Breast epithelium (tissue), 4 donors: ENCODE measurements at regions not wholly inside any gene's neighbourhood (a gene's known extent, or its start where the extent isn't known, plus 50 kb on each side); places are given as distances from the start of the nearest gene placed in this dataset.

Source experiments
- DNase-seq, 2 donors: peaks; one replicate each; pipeline ENCODE4 v3.0.0-alpha.2; 2019; ENCODE audit warnings: low spot score in 2 of 2
- H3K27ac ChIP-seq, 2 donors: fragments of 200-600 bp; sonication (generic) in 1 of 2; one replicate each; pipeline ENCODE4 v1.5.1; 2016 to 2019; ENCODE audit warnings: mild to moderate bottlenecking in 1 of 2
- H3K27me3 ChIP-seq, 2 donors: fragments of 200-600 bp; sonication (generic) in 1 of 2; one replicate each; pipeline versions ENCODE4 v1.5.1 to v1.6.0; 2017 to 2019; ENCODE audit warnings: control low read depth in 1 of 2, mild to moderate bottlenecking in 1 of 2
- H3K36me3 ChIP-seq: fragments of 200-600 bp; one replicate; pipeline ENCODE4 v1.5.1; 2019
- H3K4me1 ChIP-seq, 2 donors: fragments of 200-600 bp; sonication (generic); one replicate each; pipeline ENCODE4 v1.5.1; 2016 to 2019; ENCODE audit warnings: control low read depth in 1 of 2
- H3K4me3 ChIP-seq, 3 donors: fragments of 200-600 bp; sonication (generic); 1 replicate in 2 of 3; 2 replicates in 1 of 3; pipeline ENCODE4 v1.5.1; 2016 to 2019; ENCODE audit warnings: mild to moderate bottlenecking in 3 of 3, moderate library complexity in 2 of 3
- H3K9me3 ChIP-seq, 2 donors: fragments of 200-600 bp; sonication (generic) in 1 of 2; one replicate each; pipeline ENCODE4 v1.5.1; 2016 to 2019; ENCODE audit warnings: control low read depth in 1 of 2
- CTCF ChIP-seq, 3 donors: fragments of 450-650 bp; IDR thresholded peaks; one replicate each; pipeline ENCODE4 v1.5.1; 2016 to 2017; ENCODE audit warnings: antibody characterized with exemption in 3 of 3, mild to moderate bottlenecking in 3 of 3, moderate library complexity in 3 of 3
- POLR2A ChIP-seq: fragments of 450-650 bp; IDR thresholded peaks from one replicate; pipeline ENCODE4 v1.6.1; 2016; ENCODE audit warnings: antibody characterized with exemption, mild to moderate bottlenecking, moderate library complexity
- POLR2AphosphoS5 ChIP-seq, 3 donors: sonication (generic); formaldehyde crosslinking; IDR thresholded peaks; one replicate each; pipeline ENCODE4 v1.6.1; 2017; ENCODE audit warnings: antibody characterized with exemption in 3 of 3
- intact Hi-C: fragments of 100-400 bp; cut with DNase I; formaldehyde crosslinking; loops from one replicate; pipeline ENCODE4 v1.15.1; 2023; ENCODE audit warnings: low total_unique reads

DNA sequence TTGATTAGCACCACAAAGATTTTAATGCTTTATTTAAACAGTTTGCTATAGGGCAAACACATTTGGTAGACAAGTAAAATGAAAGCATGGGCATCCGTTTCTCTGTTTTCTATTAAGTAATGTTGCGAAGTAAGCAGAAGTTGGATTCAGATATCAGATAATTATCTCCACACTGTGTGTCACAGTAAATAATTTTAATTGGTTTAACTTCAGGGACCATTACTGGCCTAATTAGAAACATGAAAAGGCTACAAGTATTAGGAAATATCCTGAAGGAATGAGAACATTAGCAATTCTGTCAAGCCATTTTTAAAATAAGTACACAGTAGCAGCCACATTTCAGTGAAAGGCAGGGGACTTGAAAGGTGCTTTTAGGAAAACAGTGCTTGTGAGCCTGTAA is 975.4 kb downstream of the NR2F1-AS1 start:
- intact Hi-C loops = no loop called here
- H3K9me3 ChIP-seq = no peaks in the 10 kb centered on the region
- no peaks in the 10 kb centered on the region for H3K36me3 ChIP-seq
- no peak overlapping the region for H3K27ac ChIP-seq
- H3K27me3 ChIP-seq = no peaks in the 10 kb centered on the region
- H3K4me1 ChIP-seq = no peaks in the 10 kb centered on the region
- DNase-seq = no peak
- TF ChIP-seq CTCF (IDR thresholded peaks at IDR 0.05) = no peak
- no peak for TF ChIP-seq POLR2A
- TF ChIP-seq POLR2AphosphoS5 (IDR thresholded peaks at IDR 0.05) = no peak
- H3K4me3 ChIP-seq = no peak overlapping the region

GRCh38 chr5:92599217-92599810 is 981.7 kb downstream of the NR2F1-AS1 start:
- DNase-seq = no peak
- Histone ChIP-seq H3K27ac (no peak overlapping the region), H3K27me3 (no peaks in the 10 kb centered on the region), H3K4me3 (no peak overlapping the region), H3K4me1 (no peaks in the 10 kb centered on the region), H3K36me3 (no peaks in the 10 kb centered on the region), H3K9me3 (no peaks in the 10 kb centered on the region)
- no peak for TF ChIP-seq CTCF (IDR thresholded peaks at IDR 0.05)
- no peak for TF ChIP-seq POLR2AphosphoS5 (IDR thresholded peaks at IDR 0.05)
- intact Hi-C loops = no loop called here

- intact Hi-C loops = no loop called here
- no peak for DNase-seq
- Histone ChIP-seq H3K4me3 (no peak overlapping the region), H3K27me3 (no peaks in the 10 kb centered on the region), H3K27ac (no peak overlapping the region), H3K4me1 (no peaks in the 10 kb centered on the region), H3K9me3 (no peaks in the 10 kb centered on the region), H3K36me3 (no peaks in the 10 kb centered on the region)
- no peak for TF ChIP-seq CTCF (IDR thresholded peaks at IDR 0.05)
- TF ChIP-seq POLR2AphosphoS5 (IDR thresholded peaks at IDR 0.05) = no peak
- TF ChIP-seq POLR2A = no peak
Measured at GRCh38 chr5:92594031-92594430, 987.0 kb downstream of the NR2F1-AS1 start.

- no peaks in the 10 kb centered on the region for H3K36me3 ChIP-seq
- H3K27me3 ChIP-seq = no peaks in the 10 kb centered on the region
- intact Hi-C loops = no loop called here
- TF ChIP-seq POLR2A = no peak
- TF ChIP-seq POLR2AphosphoS5 (IDR thresholded peaks at IDR 0.05) = no peak
- TF ChIP-seq CTCF (IDR thresholded peaks at IDR 0.05) = no peak
- H3K4me3 ChIP-seq = no peak overlapping the region
- H3K9me3 ChIP-seq = no peaks in the 10 kb centered on the region
- H3K4me1 ChIP-seq = no peaks in the 10 kb centered on the region
- no peak for DNase-seq
- H3K27ac ChIP-seq = no peak overlapping the region
Measured at GRCh38 chr5:92588876-92589275, 992.1 kb downstream of the NR2F1-AS1 start.

DNA sequence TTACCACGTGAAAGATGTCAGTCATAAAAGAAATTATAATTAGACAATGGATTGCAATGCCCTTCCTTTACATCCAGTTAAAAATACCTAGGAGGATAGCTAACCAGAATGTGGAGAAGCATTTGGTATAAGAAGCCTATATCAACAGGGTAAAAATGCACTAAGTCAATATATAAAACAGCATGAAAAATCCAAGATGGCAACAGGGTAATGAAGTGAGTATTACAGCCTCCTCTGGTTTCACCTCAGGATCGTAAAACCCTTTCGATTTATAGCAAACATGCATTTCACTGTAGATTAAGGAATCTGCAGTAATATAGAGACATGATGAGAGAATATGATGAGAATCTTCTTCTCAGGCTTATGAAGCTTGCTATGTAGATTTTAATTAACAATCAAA is 999.3 kb downstream of the NR2F1-AS1 start:
- H3K27ac ChIP-seq = no peak overlapping the region

More for the DNA sequence above, 999.3 kb downstream of the NR2F1-AS1 start:
- H3K9me3 ChIP-seq = no peaks in the 10 kb centered on the region
- no peak for DNase-seq
- no peaks in the 10 kb centered on the region for H3K27me3 ChIP-seq
- TF ChIP-seq CTCF (IDR thresholded peaks at IDR 0.05) (no peak), POLR2AphosphoS5 (IDR thresholded peaks at IDR 0.05) (no peak), POLR2A (no peak)
- no peaks in the 10 kb centered on the region for H3K4me1 ChIP-seq
- H3K36me3 ChIP-seq = no peaks in the 10 kb centered on the region
- intact Hi-C loops = no loop called here
- no peak overlapping the region for H3K4me3 ChIP-seq
